ENCODE measurements at regions not wholly inside any gene's neighbourhood (a gene's known extent, or its start where the extent isn't known, plus 50 kb on each side); places are given as distances from the start of the nearest gene placed in this dataset.
"Not testable (repeated sequence)": the region's sequence is repeated elsewhere in the genome, so short reads cannot be mapped to it uniquely, and the experiment has no call there.

- DNase-seq, result no peak
Observed at GRCh38 chr4:67328393-67328792, 216.9 kb downstream of the CENPC start.

- DNase-seq, result no peak
Observed at GRCh38 chr4:67328018-67328278, 217.4 kb downstream of the CENPC start.

- DNase-seq, result peak; percentile 5
Observed at GRCh38 chr4:67327245-67328017, 217.9 kb downstream of the CENPC start.

DNA sequence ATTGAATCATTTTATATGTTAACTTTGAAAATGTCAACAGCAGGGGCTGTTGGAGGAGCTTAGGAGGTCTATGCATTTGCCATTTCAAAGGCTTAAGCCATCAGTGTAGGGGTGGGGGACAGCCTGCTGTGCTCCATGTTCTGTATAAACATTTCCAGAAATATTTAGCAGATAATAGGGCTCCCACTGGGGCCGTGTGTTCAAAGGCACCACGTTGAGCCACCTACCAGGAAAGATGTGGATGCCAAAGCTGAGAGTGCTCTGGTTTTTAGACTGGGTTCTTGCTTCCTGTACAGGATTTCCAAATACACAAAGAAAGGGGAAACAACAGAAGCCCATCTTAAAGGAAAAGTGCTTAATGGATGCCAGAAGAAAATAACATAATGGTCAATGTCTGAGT, 219.5 kb downstream of the CENPC start:
- DNase-seq, result no peak

- DNase-seq, result no peak
Observed at GRCh38 chr4:67320645-67321044, 224.7 kb downstream of the CENPC start.

- not testable (repeated sequence) for DNase-seq
Observed at GRCh38 chr4:67319607-67320006, 225.7 kb downstream of the CENPC start.

DNA sequence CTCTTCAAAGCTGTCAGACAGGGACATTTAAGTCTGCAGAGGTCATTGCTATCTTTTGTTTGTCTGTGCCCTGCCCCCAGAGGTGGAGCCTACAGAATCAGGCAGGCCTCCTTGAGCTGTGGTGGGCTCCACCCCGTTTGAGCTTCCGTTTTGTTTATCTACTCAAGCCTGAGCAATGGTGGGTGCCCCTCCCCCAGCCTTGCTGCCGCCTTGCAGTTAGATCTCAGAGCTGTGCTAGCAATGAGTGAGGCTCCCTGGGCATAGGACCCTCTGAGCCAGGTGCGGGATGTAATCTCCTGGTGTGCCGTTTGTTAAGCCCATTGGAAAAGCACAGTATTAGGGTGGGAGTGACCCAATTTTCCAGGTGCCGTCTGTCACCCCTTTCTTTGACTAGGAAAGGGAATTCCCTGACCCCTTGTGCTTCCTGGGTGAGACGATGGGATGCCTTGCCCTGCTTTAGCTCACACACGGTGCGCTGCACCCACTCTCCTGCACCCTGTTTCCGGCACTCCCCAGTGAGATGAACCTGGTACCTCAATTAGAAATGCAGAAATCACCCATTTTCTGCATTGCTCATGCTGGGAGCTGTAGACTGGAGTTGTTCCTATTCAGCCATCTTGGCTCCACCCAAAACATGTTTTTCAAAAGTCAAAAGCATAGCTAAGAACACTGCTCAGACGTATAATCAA, 244.7 kb downstream of the CENPC start:
- not testable (repeated sequence) for DNase-seq

- DNase-seq, result no peak
Observed at GRCh38 chr4:67292636-67293035, 252.7 kb downstream of the CENPC start.

DNA sequence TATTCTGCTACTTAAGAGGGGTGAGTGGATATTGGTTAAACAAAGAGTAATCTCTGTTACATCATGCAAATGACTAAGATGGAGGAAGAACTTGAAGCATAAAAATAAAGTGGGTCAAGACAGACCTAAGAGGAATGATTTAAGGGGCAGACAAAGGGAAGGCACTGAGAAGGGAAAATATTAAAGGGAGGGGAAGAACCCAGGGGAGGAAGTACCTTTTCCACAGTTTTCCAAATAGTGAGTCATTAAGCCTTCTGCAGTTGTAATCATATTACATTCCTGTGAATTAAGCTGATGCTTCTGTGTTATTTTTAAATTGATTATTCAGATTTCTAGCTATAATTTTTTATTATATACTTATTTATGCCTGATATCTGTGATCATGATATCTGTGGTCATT, 253.3 kb downstream of the CENPC start:
- DNase-seq, result no peak

DNA sequence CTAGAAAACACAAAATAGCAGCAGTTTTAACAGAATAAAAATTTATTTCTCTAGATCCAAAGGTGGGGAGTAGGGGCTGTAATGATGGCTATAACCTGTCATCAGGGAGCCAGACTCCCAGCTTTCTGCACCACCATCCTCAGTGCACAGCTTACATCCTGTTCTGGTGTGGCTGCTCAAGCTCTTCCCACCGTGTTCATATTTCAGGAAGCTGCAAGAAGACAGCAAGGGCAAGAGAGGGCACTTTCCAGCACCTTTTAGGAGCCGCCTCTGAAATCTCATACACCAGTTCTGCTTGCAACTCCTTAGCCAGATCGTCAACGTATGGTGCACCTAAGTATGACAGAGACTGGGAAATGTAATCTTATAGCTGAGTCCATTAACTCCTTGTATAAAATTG, 253.7 kb downstream of the CENPC start:
- DNase-seq, result no peak

GRCh38 chr4:67288964-67289363, 256.3 kb downstream of the CENPC start:
- no peak for DNase-seq

GRCh38 chr4:67286724-67287123, 258.6 kb downstream of the CENPC start:
- DNase-seq, result no peak

DNA sequence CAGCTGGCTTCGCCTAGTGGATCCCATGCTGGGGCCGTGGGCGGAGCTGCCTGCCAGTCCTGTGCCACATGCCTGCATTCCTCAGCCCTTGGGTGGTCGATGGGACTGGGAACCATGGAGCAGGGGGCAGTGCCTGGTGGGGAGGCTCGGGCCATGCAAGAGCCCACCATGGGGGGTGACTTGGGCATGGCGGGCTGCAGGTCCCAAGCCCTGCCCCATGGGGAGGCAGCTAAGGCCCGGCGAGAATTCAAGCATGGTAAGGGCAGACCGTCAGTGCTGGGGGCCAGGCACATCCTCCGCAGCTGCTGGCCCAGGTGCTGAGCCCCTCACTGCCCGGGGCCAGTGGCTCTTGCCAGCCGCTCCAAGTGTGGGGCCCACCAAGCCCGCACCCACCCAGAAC, 262.6 kb downstream of the CENPC start:
- no peak for DNase-seq

GRCh38 chr4:67275179-67275750, 270.0 kb downstream of the CENPC start:
- no peak for DNase-seq

GRCh38 chr4:67274671-67275070, 270.6 kb downstream of the CENPC start:
- not testable (repeated sequence) for DNase-seq

DNA sequence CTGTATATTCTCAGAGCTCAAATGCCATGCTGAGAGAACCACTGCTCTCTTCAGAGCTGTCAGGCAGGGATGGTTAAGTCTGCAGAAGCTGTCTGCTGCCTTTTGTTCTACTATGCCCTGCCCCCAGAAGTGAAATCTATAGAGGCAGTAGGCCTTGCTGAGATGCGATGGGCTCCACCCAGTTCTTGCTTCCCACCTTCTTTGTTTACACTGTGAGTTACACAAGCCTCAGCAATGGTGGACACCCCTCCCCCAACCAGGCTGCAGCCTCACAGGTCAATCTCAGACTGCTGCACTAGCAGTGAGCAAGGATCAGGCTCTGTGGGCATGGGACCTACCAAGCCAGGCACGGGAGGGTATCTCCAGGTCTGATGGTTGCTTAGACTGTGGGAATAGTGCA, 271.6 kb downstream of the CENPC start:
- no peak for DNase-seq

- no peak for DNase-seq
Observed at GRCh38 chr4:67261971-67262370, 283.3 kb downstream of the CENPC start.

- DNase-seq, result no peak
Observed at GRCh38 chr4:67256388-67257043, 288.8 kb downstream of the CENPC start.

DNA sequence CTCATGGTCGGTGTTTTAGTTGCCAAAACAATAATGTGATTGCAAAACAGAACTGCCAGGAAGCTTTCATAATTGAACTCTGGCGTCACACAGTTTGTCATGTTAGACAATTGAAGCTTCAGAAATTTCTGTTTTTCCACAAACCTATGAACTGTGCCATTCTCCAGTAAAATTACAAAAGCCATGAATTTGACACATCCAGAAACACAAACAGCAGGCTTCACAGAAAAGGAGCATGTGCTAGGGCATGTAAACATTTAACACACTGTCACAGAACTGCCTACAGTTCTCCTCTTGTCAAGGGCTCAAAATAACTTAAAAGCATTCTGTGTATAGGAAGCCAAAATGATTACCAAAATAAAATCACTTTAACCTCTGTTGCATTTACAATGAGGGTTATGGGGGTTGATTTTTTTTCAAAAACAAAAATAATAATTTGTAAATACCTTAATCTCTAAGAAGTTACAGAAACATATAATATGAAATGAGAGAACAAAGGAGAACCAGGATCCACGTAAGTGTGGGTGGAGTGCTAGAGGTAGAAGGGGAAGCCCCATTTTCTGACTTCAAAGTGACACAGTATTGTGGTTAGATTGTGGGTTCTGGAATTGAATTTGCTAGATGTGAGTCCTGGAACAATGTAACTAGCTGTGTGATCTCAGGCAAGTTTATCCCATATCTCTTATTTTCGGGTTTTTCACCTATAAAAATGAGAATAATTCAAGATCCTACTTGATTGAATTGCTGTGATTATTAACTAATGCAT, 295.0 kb downstream of the CENPC start:
- DNase-seq, result no peak

GRCh38 chr4:67236788-67237187, 308.5 kb downstream of the CENPC start:
- DNase-seq, result no peak

- no peak for DNase-seq
Observed at GRCh38 chr4:67236318-67236717, 309.0 kb downstream of the CENPC start.

- DNase-seq, result no peak
Observed at GRCh38 chr4:67234296-67234695, 311.0 kb downstream of the CENPC start.

- no peak for DNase-seq
Observed at GRCh38 chr4:67229148-67229547, 316.2 kb downstream of the CENPC start.
